ENCODE measurements at regions not wholly inside any gene's neighbourhood (a gene's known extent, or its start where the extent isn't known, plus 50 kb on each side); places are given as distances from the start of the nearest gene placed in this dataset.

DNA sequence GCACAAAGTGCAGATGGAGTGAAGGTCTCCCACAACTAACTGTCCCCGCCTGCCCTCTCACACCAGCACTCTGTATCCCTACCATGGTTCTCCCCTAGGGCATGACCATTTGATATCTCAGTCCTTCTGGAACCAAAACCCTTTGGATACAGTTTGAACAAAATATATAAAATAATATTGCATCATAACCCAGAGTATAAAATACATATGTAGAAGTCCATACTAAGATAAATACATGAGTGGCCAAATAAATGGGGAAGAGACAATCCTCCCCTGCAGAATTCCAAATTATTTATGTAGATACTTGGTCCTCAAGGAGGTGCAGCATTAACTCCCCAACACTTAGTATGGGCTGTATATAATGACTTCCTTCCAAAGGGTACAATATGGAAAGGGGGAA is 207.4 kb downstream of the RRAGC start:
- H3K9me3 Mint-ChIP-seq: peaks cover 6% of the 10 kb centered on the region

DNA sequence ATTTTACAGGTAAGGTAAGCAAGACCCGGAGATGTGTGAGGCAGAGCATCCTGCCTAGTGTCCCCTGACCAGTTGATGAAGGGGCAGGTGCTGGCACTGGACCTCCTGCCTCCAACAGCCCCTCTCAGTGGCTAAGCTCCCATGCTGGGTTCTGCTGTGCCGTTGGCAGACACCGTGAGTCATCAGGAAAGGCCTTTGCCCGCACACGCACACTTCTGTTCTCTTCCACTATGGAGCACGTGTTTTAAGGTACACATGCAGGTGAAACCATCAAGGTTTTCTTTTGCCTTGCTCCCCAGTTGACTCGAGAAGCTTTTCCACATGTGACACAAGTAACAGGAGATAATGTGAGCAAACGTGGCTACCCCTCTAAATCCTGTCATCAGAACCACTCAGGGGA is 207.9 kb downstream of the RRAGC start:
- H3K27me3 Mint-ChIP-seq (ENCODE audit: low read depth): peaks cover 3% of the 10 kb centered on the region
- POLR2A ChIA-PET: no interaction called here

More for the DNA sequence above, 207.4 kb downstream of the RRAGC start:
- no peak for DNase-seq (ENCODE audit: low spot score)
- H3K27ac Mint-ChIP-seq: no peak overlapping the region
- ATAC-seq: no peak
- ChIA-PET CTCF (no interaction called here), POLR2A (no interaction called here)
- H3K27me3 Mint-ChIP-seq (ENCODE audit: low read depth): peaks cover 3% of the 10 kb centered on the region
- no peak overlapping the region for H3K4me3 Mint-ChIP-seq
- H3K4me1 Mint-ChIP-seq: peaks cover 8% of the 10 kb centered on the region
- H3K36me3 Mint-ChIP-seq: peaks cover 6% of the 10 kb centered on the region; the same call in 1 of the 2 replicates
- no peak for TF ChIP-seq TCF7 (CRISPR knock-in tag; IDR thresholded peaks at IDR 0.05; ENCODE audit: low read depth)

More for the DNA sequence above, 207.9 kb downstream of the RRAGC start:
- Mint-ChIP-seq H3K9me3 (peaks cover 6% of the 10 kb centered on the region), H3K4me1 (peaks cover 2% of the 10 kb centered on the region), H3K27ac (no peak overlapping the region), H3K4me3 (no peak overlapping the region), H3K36me3 (peaks cover 6% of the 10 kb centered on the region; the same call in 1 of the 2 replicates)
- DNase-seq (ENCODE audit: low spot score) (no peak), ATAC-seq (no peak)
- CTCF ChIA-PET: no interaction called here
- TF ChIP-seq, protein P1, sequence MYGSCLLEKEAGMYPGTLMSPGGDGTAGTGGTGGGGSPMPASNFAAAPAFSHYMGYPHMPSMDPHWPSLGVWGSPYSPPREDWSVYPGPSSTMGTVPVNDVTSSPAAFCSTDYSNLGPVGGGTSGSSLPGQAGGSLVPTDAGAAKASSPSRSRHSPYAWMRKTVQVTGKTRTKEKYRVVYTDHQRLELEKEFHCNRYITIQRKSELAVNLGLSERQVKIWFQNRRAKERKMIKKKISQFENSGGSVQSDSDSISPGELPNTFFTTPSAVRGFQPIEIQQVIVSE (CRISPR knock-in tag; IDR thresholded peaks at IDR 0.05; ENCODE audit: borderline replicate concordance): no peak
- TF ChIP-seq SMAD3 (CRISPR knock-in tag; IDR thresholded peaks at IDR 0.05; ENCODE audit: borderline replicate concordance): no peak
- TF ChIP-seq, protein P2, sequence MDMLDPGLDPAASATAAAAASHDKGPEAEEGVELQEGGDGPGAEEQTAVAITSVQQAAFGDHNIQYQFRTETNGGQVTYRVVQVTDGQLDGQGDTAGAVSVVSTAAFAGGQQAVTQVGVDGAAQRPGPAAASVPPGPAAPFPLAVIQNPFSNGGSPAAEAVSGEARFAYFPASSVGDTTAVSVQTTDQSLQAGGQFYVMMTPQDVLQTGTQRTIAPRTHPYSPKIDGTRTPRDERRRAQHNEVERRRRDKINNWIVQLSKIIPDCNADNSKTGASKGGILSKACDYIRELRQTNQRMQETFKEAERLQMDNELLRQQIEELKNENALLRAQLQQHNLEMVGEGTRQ (CRISPR knock-in tag; IDR thresholded peaks at IDR 0.05): no peak
- TF ChIP-seq, protein P3, sequence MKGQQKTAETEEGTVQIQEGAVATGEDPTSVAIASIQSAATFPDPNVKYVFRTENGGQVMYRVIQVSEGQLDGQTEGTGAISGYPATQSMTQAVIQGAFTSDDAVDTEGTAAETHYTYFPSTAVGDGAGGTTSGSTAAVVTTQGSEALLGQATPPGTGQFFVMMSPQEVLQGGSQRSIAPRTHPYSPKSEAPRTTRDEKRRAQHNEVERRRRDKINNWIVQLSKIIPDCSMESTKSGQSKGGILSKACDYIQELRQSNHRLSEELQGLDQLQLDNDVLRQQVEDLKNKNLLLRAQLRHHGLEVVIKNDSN (CRISPR knock-in tag; IDR thresholded peaks at IDR 0.05): no peak
- no peak for TF ChIP-seq TEAD4 (CRISPR knock-in tag; IDR thresholded peaks at IDR 0.05)
- no peak for TF ChIP-seq RELA (CRISPR knock-in tag; IDR thresholded peaks at IDR 0.05; ENCODE audit: borderline replicate concordance)
- TF ChIP-seq, protein P4, sequence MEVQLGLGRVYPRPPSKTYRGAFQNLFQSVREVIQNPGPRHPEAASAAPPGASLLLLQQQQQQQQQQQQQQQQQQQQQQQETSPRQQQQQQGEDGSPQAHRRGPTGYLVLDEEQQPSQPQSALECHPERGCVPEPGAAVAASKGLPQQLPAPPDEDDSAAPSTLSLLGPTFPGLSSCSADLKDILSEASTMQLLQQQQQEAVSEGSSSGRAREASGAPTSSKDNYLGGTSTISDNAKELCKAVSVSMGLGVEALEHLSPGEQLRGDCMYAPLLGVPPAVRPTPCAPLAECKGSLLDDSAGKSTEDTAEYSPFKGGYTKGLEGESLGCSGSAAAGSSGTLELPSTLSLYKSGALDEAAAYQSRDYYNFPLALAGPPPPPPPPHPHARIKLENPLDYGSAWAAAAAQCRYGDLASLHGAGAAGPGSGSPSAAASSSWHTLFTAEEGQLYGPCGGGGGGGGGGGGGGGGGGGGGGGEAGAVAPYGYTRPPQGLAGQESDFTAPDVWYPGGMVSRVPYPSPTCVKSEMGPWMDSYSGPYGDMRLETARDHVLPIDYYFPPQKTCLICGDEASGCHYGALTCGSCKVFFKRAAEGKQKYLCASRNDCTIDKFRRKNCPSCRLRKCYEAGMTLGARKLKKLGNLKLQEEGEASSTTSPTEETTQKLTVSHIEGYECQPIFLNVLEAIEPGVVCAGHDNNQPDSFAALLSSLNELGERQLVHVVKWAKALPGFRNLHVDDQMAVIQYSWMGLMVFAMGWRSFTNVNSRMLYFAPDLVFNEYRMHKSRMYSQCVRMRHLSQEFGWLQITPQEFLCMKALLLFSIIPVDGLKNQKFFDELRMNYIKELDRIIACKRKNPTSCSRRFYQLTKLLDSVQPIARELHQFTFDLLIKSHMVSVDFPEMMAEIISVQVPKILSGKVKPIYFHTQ (CRISPR knock-in tag; IDR thresholded peaks at IDR 0.05): no peak
- no peak for TF ChIP-seq GTF2I (CRISPR knock-in tag; conservative IDR thresholded peaks at IDR 0.05)
- no peak for TF ChIP-seq FOXJ3 (CRISPR knock-in tag; IDR thresholded peaks at IDR 0.05; ENCODE audit: borderline replicate concordance)
- TF ChIP-seq, protein P5, sequence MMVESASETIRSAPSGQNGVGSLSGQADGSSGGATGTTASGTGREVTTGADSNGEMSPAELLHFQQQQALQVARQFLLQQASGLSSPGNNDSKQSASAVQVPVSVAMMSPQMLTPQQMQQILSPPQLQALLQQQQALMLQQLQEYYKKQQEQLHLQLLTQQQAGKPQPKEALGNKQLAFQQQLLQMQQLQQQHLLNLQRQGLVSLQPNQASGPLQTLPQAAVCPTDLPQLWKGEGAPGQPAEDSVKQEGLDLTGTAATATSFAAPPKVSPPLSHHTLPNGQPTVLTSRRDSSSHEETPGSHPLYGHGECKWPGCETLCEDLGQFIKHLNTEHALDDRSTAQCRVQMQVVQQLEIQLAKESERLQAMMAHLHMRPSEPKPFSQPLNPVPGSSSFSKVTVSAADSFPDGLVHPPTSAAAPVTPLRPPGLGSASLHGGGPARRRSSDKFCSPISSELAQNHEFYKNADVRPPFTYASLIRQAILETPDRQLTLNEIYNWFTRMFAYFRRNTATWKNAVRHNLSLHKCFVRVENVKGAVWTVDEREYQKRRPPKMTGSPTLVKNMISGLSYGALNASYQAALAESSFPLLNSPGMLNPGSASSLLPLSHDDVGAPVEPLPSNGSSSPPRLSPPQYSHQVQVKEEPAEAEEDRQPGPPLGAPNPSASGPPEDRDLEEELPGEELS (CRISPR knock-in tag; IDR thresholded peaks at IDR 0.05): no peak
- TF ChIP-seq, protein P6, sequence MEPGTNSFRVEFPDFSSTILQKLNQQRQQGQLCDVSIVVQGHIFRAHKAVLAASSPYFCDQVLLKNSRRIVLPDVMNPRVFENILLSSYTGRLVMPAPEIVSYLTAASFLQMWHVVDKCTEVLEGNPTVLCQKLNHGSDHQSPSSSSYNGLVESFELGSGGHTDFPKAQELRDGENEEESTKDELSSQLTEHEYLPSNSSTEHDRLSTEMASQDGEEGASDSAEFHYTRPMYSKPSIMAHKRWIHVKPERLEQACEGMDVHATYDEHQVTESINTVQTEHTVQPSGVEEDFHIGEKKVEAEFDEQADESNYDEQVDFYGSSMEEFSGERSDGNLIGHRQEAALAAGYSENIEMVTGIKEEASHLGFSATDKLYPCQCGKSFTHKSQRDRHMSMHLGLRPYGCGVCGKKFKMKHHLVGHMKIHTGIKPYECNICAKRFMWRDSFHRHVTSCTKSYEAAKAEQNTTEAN (CRISPR knock-in tag; IDR thresholded peaks at IDR 0.05): no peak
- TF ChIP-seq FOXP1 (CRISPR knock-in tag; IDR thresholded peaks at IDR 0.05; ENCODE audit: borderline replicate concordance): no peak
- TF ChIP-seq, protein P7, sequence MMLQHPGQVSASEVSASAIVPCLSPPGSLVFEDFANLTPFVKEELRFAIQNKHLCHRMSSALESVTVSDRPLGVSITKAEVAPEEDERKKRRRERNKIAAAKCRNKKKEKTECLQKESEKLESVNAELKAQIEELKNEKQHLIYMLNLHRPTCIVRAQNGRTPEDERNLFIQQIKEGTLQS (CRISPR knock-in tag; conservative IDR thresholded peaks at IDR 0.05): no peak
- TF ChIP-seq, protein P8, sequence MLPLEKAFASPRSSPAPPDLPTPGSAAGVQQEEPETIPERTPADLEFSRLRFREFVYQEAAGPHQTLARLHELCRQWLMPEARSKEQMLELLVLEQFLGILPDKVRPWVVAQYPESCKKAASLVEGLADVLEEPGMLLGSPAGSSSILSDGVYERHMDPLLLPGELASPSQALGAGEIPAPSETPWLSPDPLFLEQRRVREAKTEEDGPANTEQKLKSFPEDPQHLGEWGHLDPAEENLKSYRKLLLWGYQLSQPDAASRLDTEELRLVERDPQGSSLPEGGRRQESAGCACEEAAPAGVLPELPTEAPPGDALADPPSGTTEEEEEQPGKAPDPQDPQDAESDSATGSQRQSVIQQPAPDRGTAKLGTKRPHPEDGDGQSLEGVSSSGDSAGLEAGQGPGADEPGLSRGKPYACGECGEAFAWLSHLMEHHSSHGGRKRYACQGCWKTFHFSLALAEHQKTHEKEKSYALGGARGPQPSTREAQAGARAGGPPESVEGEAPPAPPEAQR (CRISPR knock-in tag; IDR thresholded peaks at IDR 0.05): no peak
- TF ChIP-seq JUN (CRISPR knock-in tag; IDR thresholded peaks at IDR 0.05): no peak
- TF ChIP-seq MXD4 (CRISPR knock-in tag; IDR thresholded peaks at IDR 0.05; ENCODE audit: borderline replicate concordance): no peak
- TF ChIP-seq SP1 (CRISPR knock-in tag; conservative IDR thresholded peaks at IDR 0.05): no peak
- no peak for TF ChIP-seq ESRRA (CRISPR knock-in tag; IDR thresholded peaks at IDR 0.05; ENCODE audit: borderline replicate concordance)
- TF ChIP-seq, protein P9, sequence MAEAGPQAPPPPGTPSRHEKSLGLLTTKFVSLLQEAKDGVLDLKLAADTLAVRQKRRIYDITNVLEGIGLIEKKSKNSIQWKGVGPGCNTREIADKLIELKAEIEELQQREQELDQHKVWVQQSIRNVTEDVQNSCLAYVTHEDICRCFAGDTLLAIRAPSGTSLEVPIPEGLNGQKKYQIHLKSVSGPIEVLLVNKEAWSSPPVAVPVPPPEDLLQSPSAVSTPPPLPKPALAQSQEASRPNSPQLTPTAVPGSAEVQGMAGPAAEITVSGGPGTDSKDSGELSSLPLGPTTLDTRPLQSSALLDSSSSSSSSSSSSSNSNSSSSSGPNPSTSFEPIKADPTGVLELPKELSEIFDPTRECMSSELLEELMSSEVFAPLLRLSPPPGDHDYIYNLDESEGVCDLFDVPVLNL (CRISPR knock-in tag; IDR thresholded peaks at IDR 0.05; ENCODE audit: borderline replicate concordance, low read depth): no peak

Measured in WTC11 (cell line).